Thoracic aorta (tissue), 2 donors: ENCODE measurements at regions not wholly inside any gene's neighbourhood (a gene's known extent, or its start where the extent isn't known, plus 50 kb on each side); places are given as distances from the start of the nearest gene placed in this dataset.

Source experiments
- ATAC-seq: fragments of 150-250 bp; one replicate; pipeline ENCODE4 v1.8.0; 2017; ENCODE audit warnings: low read depth; ENCODE audit not compliant: insufficient number of reproducible peaks, low FRiP score
- DNase-seq: peaks from one replicate; pipeline ENCODE4 v3.0.0-alpha.2; 2020; ENCODE audit warnings: low spot score
- H3K27ac ChIP-seq, 2 donors: fragments of 200-600 bp; sonication (generic); 1 replicate in 1 of 2; 2 replicates in 1 of 2; pipeline ENCODE4 v1.5.1; 2016; ENCODE audit warnings: mild to moderate bottlenecking in 2 of 2, moderate library complexity in 2 of 2
- H3K27me3 ChIP-seq: fragments of 200-600 bp; sonication (generic); replicated peaks from 2 replicates; pipeline ENCODE4 v1.6.0; 2016; ENCODE audit warnings: mild to moderate bottlenecking; ENCODE audit not compliant: insufficient read depth
- H3K36me3 ChIP-seq: fragments of 200-600 bp; sonication (generic); one replicate; pipeline ENCODE4 v1.5.1; 2016
- H3K4me1 ChIP-seq, 2 donors: fragments of 200-600 bp; sonication (generic); 1 replicate in 1 of 2; 2 replicates in 1 of 2; pipeline versions ENCODE4 v1.5.1 to v1.6.0; 2016; ENCODE audit warnings: low read depth in 2 of 2, mild to moderate bottlenecking in 1 of 2; ENCODE audit not compliant: control insufficient read depth in 1 of 2
- H3K4me3 ChIP-seq: fragments of 200-600 bp; sonication (generic); 2 replicates; pipeline ENCODE4 v1.5.1; 2016; ENCODE audit warnings: mild to moderate bottlenecking
- H3K9me3 ChIP-seq: fragments of 200-600 bp; sonication (generic); 2 replicates; pipeline ENCODE4 v1.5.1; 2016
- CTCF ChIP-seq: fragments of 200-600 bp; sonication (generic); IDR thresholded peaks from one replicate; pipeline ENCODE4 v1.5.1; 2019; ENCODE audit warnings: antibody characterized with exemption

DNA sequence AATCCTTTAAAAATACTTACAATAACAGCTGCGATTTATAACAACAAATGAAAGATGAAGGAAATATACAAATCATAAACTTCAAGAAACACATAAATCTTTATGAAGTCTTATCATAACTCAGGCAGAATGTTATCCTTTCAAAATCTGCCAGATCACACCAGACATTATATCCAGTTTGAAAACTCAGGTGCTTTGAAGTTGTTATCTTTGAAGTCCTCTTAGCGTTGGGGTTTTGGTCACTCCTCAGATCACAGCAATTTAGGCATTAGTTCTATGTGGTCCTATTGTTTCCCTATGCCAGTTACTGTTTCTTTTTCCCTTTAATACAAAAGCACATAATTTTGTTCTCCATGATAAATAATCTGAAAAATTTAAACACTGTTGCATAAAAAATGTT lies 934.6 kb downstream of the EPHA3 start:
- no peak for TF ChIP-seq CTCF
- Histone ChIP-seq H3K27me3 (no peaks in the 10 kb centered on the region), H3K9me3 (no peaks in the 10 kb centered on the region), H3K36me3 (no peaks in the 10 kb centered on the region), H3K4me1 (no peaks in the 10 kb centered on the region), H3K27ac (no peak overlapping the region), H3K4me3 (no peak overlapping the region)
- no peak for ATAC-seq
- DNase-seq, result no peak

DNA sequence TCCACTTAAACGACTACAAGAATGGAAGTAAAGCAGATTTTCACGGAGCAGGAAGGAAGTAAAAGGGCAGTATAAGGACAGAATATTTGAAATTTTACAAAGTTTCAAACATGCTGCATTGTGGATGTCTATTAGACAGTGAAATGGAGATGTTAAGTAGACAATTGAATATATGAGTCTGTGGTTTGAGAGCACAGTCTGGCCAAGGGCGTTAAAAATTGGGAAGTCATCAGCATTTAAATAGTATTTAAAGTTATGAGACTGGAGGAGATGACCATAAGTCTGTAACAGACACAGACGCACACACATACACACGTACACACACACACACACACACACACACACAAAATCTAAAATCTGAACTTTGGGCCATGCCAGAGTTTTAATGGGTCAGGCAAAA lies 935.9 kb downstream of the EPHA3 start:
- Histone ChIP-seq H3K27me3 (no peaks in the 10 kb centered on the region), H3K27ac (no peak overlapping the region), H3K36me3 (no peaks in the 10 kb centered on the region), H3K9me3 (no peaks in the 10 kb centered on the region), H3K4me1 (no peaks in the 10 kb centered on the region), H3K4me3 (no peak overlapping the region)
- DNase-seq (no peak), ATAC-seq (no peak)
- TF ChIP-seq CTCF, result no peak

DNA sequence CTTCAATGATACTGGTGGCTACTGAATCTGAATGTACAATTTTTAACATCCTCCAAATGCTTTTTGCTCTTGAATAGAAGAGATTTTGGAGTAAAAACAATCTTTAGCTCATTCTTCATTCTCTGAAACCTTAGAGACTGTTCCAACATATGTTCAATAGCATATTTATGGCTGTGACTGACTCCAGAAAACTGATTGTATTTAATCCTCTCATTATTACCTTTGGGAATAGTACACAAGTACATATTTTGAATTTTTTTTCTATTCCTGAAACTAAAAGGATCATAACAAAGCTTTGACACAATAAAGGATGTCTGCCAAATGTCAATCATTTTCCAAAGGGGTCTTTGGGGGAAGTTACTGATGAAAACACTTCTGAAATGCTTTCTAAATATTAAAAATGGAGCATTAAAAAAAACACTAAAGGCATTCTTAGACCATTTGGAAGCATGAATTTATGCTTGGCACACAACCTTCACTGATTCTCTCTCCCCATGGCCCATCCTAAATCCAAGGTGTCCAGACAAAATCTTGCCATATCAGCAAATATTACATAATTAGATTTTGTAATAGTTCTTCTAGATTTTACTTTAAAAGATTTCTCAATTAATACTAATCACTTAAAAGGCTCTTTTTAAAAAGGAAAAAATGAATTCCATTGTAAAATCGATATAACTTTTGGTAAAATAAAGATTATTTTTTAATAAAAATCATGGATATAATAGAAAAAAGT lies 936.8 kb downstream of the EPHA3 start:
- ATAC-seq, result no peak
- Histone ChIP-seq H3K27ac (no peak overlapping the region), H3K9me3 (no peaks in the 10 kb centered on the region), H3K27me3 (no peaks in the 10 kb centered on the region), H3K4me1 (no peaks in the 10 kb centered on the region), H3K4me3 (no peak overlapping the region), H3K36me3 (no peaks in the 10 kb centered on the region)
- no peak for DNase-seq
- no peak for TF ChIP-seq CTCF

- ATAC-seq, result no peak
- H3K4me1 ChIP-seq, result peaks cover 0 to 4% of the 10 kb centered on the region in 2 donors
- no peak overlapping the region for H3K4me3 ChIP-seq
- H3K27ac ChIP-seq, result no peak overlapping the region
- H3K27me3 ChIP-seq, result no peaks in the 10 kb centered on the region
- TF ChIP-seq CTCF, result no peak
- no peaks in the 10 kb centered on the region for H3K9me3 ChIP-seq
- no peak for DNase-seq
- H3K36me3 ChIP-seq, result no peaks in the 10 kb centered on the region
Observed at GRCh38 chr3:90052425-90052950, 945.1 kb downstream of the EPHA3 start.

DNA sequence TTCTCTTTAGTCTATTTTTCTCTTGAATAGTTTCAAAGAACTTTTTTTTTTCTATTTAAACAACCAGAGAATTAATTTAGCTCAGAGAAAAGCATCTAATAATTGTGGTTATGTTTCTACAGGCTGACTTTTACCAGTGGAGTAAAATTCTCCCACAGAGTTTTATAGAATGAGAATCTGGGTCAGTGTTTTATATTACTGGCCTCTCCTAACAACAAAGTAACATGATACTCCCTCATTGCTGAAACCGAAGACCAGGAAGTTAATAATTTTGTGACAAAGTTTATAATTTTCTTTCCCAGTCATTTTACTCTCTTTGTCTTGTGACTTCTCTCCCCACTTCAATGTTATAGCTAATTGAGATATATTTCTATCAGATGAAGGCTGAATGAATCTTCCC lies 946.9 kb downstream of the EPHA3 start:
- peaks cover 0 to 4% of the 10 kb centered on the region in 2 donors for H3K4me1 ChIP-seq
- no peaks in the 10 kb centered on the region for H3K36me3 ChIP-seq
- H3K4me3 ChIP-seq, result no peak overlapping the region
- no peaks in the 10 kb centered on the region for H3K27me3 ChIP-seq
- no peak for TF ChIP-seq CTCF
- H3K27ac ChIP-seq, result no peak overlapping the region
- H3K9me3 ChIP-seq, result no peaks in the 10 kb centered on the region
- DNase-seq (no peak), ATAC-seq (no peak)
